GM23338 (cell line): ENCODE measurements at regions not wholly inside any gene's neighbourhood (a gene's known extent, or its start where the extent isn't known, plus 50 kb on each side); places are given as distances from the start of the nearest gene placed in this dataset.

Experiments used
- ATAC-seq: fragments of 200-7000 bp; cut with Tn5 transposase; 3 replicates; pipeline ENCODE4 v1.9.1; 2020
- DNase-seq: peaks from one replicate; pipeline ENCODE4 v3.0.0-alpha.2; 2015; ENCODE audit warnings: low spot score
- H2AFZ ChIP-seq: fragments of 200-600 bp; sonication (generic); 2 replicates; pipeline ENCODE4 v1.8.0; 2016; ENCODE audit warnings: antibody characterized with exemption, mild to moderate bottlenecking, moderate library complexity
- H3F3A ChIP-seq: fragments of 200-600 bp; sonication (generic); replicated peaks from 2 replicates; pipeline ENCODE4 v1.8.0; 2017; ENCODE audit warnings: antibody characterized with exemption, mixed run types, low read depth
- H3K27ac ChIP-seq: fragments of 200-600 bp; sonication (generic); 2 replicates; pipeline ENCODE4 v1.6.1; 2016; ENCODE audit warnings: low read depth
- H3K27me3 ChIP-seq: fragments of 200-600 bp; sonication (generic); 2 replicates; pipeline ENCODE4 v1.8.0; 2016; ENCODE audit warnings: mild to moderate bottlenecking, mixed run types, moderate library complexity; ENCODE audit not compliant: insufficient read depth
- H3K36me3 ChIP-seq: fragments of 200-600 bp; sonication (generic); 2 replicates; pipeline ENCODE4 v1.8.0; 2016; ENCODE audit warnings: mild to moderate bottlenecking; ENCODE audit not compliant: insufficient read depth
- H3K4me1 ChIP-seq: fragments of 200-600 bp; sonication (generic); 2 replicates; pipeline ENCODE4 v1.8.0; 2016; ENCODE audit warnings: mild to moderate bottlenecking, moderate library complexity; ENCODE audit not compliant: insufficient read depth
- H3K4me2 ChIP-seq: fragments of 200-600 bp; sonication (generic); 2 replicates; pipeline ENCODE4 v1.7.1; 2017; ENCODE audit warnings: mixed run types
- H3K4me3 ChIP-seq: fragments of 200-600 bp; sonication (generic); 2 replicates; pipeline ENCODE4 v1.6.1; 2016; ENCODE audit warnings: mixed run types
- H3K79me2 ChIP-seq: fragments of 200-600 bp; sonication (generic); replicated peaks from 2 replicates; pipeline ENCODE4 v1.8.0; 2017; ENCODE audit warnings: mild to moderate bottlenecking; ENCODE audit not compliant: insufficient read depth
- H3K9me2 ChIP-seq: fragments of 200-600 bp; sonication (generic); 2 replicates; pipeline ENCODE4 v1.8.0; 2017; ENCODE audit not compliant: insufficient read depth
- H4K20me1 ChIP-seq: fragments of 200-600 bp; sonication (generic); replicated peaks from 2 replicates; pipeline ENCODE4 v1.8.0; 2017; ENCODE audit warnings: mild to moderate bottlenecking; ENCODE audit not compliant: insufficient read depth
- H3K27ac Mint-ChIP-seq: 2 replicates; pipeline ENCODE4 v1.8.0; 2020; ENCODE audit warnings: inconsistent platforms, mild to moderate bottlenecking, moderate library complexity, mixed read lengths
- H3K27me3 Mint-ChIP-seq: 3 replicates; pipeline ENCODE4 v1.8.0; 2022; ENCODE audit warnings: low read depth, mild to moderate bottlenecking, moderate library complexity, mixed read lengths, inconsistent platforms; ENCODE audit not compliant: insufficient read depth, poor library complexity
- H3K36me3 Mint-ChIP-seq: 3 replicates; pipeline ENCODE4 v1.8.0; 2021; ENCODE audit warnings: low read depth, mild to moderate bottlenecking, inconsistent platforms, moderate library complexity, mixed read lengths
- H3K4me1 Mint-ChIP-seq: 3 replicates; pipeline ENCODE4 v1.8.0; 2020; ENCODE audit warnings: mild to moderate bottlenecking, inconsistent platforms, mixed read lengths
- H3K4me3 Mint-ChIP-seq: 3 replicates; pipeline ENCODE4 v1.8.0; 2021; ENCODE audit warnings: moderate library complexity, mild to moderate bottlenecking, inconsistent platforms, mixed read lengths
- H3K9me3 Mint-ChIP-seq: 3 replicates; pipeline ENCODE4 v1.8.0; 2020; ENCODE audit warnings: moderate library complexity, mild to moderate bottlenecking, inconsistent platforms, mixed read lengths
- CREB1 ChIP-seq: fragments of 250-450 bp; sonication (Bioruptor Pico); IDR thresholded peaks from 2 replicates; pipeline ENCODE4 v1.5.0; 2020; ENCODE audit warnings: low read depth, mild to moderate bottlenecking, moderate library complexity
- ETS1 ChIP-seq: IDR thresholded peaks from 2 replicates; pipeline ENCODE4 v1.6.1; 2016; ENCODE audit warnings: antibody characterized with exemption
- EZH2 ChIP-seq: fragments of 200-600 bp; sonication (generic); IDR thresholded peaks from one replicate; pipeline ENCODE4 v1.8.0; 2017; ENCODE audit warnings: antibody characterized with exemption, mild to moderate bottlenecking, low read depth; ENCODE audit not compliant: unreplicated experiment
- EZH2phosphoT487 ChIP-seq: fragments of 200-600 bp; sonication (generic); IDR thresholded peaks from one replicate; pipeline ENCODE4 v1.8.1; 2018; ENCODE audit warnings: antibody characterized with exemption; ENCODE audit not compliant: unreplicated experiment
- JUNB ChIP-seq: IDR thresholded peaks from one replicate; pipeline ENCODE4 v1.6.1; 2016; ENCODE audit warnings: antibody characterized with exemption; ENCODE audit not compliant: unreplicated experiment
- NANOG ChIP-seq: IDR thresholded peaks from 2 replicates; pipeline ENCODE4 v1.6.1; 2016; ENCODE audit warnings: antibody characterized with exemption, borderline replicate concordance
- POLR2AphosphoS5 ChIP-seq: IDR thresholded peaks from 2 replicates; pipeline ENCODE4 v1.6.1; 2016; ENCODE audit warnings: antibody characterized with exemption, low read depth
- STAT1 ChIP-seq: IDR thresholded peaks from one replicate; pipeline ENCODE4 v1.6.1; 2016; ENCODE audit warnings: antibody characterized with exemption; ENCODE audit not compliant: unreplicated experiment
- ZNF114 ChIP-seq: fragments of 250-450 bp; sonication (Bioruptor Pico); IDR thresholded peaks from 2 replicates; pipeline ENCODE4 v1.5.0; 2020; ENCODE audit warnings: mild to moderate bottlenecking, moderate library complexity
- ZNF462 ChIP-seq: fragments of 250-450 bp; sonication (Bioruptor Pico); IDR thresholded peaks from 2 replicates; pipeline ENCODE4 v1.5.0; 2020; ENCODE audit warnings: mild to moderate bottlenecking, moderate library complexity
- TF ChIP-seq, protein P1 (sequence below), 2 experiments: fragments of 200-600 bp in 1 of 2; sonication (generic) in 1 of 2; conservative IDR thresholded peaks; 2 replicates each; pipeline versions ENCODE4 v1.5.1 to v1.6.1; 2016 to 2017; ENCODE audit warnings: antibody characterized with exemption in 2 of 2, low read depth in 2 of 2, mild to moderate bottlenecking in 2 of 2, moderate library complexity in 1 of 2

DNA sequence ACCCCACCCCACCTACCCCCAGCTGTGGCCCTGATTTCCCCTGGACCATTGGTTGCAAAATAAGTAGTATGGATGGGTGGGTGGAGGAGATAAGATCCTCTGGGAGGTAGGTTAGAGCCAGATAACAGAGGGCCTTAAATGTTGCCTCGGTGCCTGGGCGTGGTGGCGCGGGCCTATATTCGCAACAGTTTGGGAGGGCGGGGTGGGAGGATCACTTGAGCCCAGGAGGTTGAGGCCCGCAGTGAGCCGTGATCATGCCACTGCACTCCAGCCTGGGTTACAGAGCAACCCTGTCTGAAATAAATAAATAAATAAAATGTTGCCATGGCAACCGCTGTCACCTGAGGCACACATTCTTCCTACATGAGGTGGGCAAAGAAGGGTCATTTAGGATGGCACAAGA, 103.3 kb upstream of the GATA6 start (continued):
- TF ChIP-seq, protein P1, sequence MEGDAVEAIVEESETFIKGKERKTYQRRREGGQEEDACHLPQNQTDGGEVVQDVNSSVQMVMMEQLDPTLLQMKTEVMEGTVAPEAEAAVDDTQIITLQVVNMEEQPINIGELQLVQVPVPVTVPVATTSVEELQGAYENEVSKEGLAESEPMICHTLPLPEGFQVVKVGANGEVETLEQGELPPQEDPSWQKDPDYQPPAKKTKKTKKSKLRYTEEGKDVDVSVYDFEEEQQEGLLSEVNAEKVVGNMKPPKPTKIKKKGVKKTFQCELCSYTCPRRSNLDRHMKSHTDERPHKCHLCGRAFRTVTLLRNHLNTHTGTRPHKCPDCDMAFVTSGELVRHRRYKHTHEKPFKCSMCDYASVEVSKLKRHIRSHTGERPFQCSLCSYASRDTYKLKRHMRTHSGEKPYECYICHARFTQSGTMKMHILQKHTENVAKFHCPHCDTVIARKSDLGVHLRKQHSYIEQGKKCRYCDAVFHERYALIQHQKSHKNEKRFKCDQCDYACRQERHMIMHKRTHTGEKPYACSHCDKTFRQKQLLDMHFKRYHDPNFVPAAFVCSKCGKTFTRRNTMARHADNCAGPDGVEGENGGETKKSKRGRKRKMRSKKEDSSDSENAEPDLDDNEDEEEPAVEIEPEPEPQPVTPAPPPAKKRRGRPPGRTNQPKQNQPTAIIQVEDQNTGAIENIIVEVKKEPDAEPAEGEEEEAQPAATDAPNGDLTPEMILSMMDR (conservative IDR thresholded peaks at IDR 0.05; ENCODE audit: low read depth in 2 of 2), result no peak
- TF ChIP-seq STAT1 (no peak), EZH2 (no peak)

DNA sequence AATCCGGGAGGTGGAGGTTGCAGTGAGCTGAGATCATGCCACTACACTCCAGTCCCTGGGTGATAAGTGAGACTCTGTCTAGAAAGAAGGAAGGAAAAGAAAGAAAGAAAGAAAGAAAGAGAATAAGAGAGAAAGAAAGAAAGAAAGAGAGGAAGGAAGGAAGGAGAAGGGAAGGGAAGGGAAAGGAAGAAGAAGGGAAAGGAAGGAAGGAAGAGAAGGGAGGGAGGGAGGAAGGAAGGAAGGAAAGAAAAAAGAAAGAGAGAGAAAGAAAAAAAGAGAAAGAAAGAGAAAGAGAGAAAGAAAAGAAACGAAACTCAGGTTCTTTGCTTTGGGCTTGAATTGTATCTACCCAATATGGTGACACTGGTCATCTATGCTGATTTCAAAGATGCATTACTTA, 102.3 kb upstream of the GATA6 start:
- DNase-seq (no peak), ATAC-seq (no peak)
- Histone ChIP-seq H3K4me2 (no peak overlapping the region), H3K9me2 (0 out of 2 replicates have a peak, but pooled peaks cover 3% of the 10 kb centered on the region), H3K27me3 (no peaks in the 10 kb centered on the region), H3K4me1 (no peaks in the 10 kb centered on the region), H4K20me1 (no peaks in the 10 kb centered on the region), H3F3A (no peaks in the 10 kb centered on the region), H3K27ac (no peak overlapping the region), H3K4me3 (no peak overlapping the region), H3K79me2 (no peaks in the 10 kb centered on the region), H3K36me3 (no peaks in the 10 kb centered on the region), H2AFZ (no peak overlapping the region)
- H3K36me3 Mint-ChIP-seq, result no peaks in the 10 kb centered on the region
- no peak overlapping the region for H3K4me3 Mint-ChIP-seq
- H3K9me3 Mint-ChIP-seq, result no peaks in the 10 kb centered on the region
- TF ChIP-seq STAT1 (no peak), ETS1 (no peak), EZH2phosphoT487 (no peak), ZNF462 (CRISPR knock-in tag) (no peak), ZNF114 (CRISPR knock-in tag) (no peak), CREB1 (CRISPR knock-in tag) (no peak), NANOG (no peak), POLR2AphosphoS5 (no peak), JUNB (no peak), EZH2 (no peak)
- TF ChIP-seq, protein P1 (conservative IDR thresholded peaks at IDR 0.05; ENCODE audit: low read depth in 2 of 2), result no peak
- H3K27ac Mint-ChIP-seq, result no peak overlapping the region
- H3K4me1 Mint-ChIP-seq, result peaks cover 3% of the 10 kb centered on the region; the same call in 1 of the 3 replicates
- H3K27me3 Mint-ChIP-seq, result no peaks in the 10 kb centered on the region
